GM12891 (cell line): ENCODE measurements at regions not wholly inside any gene's neighbourhood (a gene's known extent, or its start where the extent isn't known, plus 50 kb on each side); places are given as distances from the start of the nearest gene placed in this dataset.

Experiments
- DNase-seq: peaks from one replicate; pipeline ENCODE4 v3.0.0; 2011; ENCODE audit warnings: low spot score; ENCODE audit not compliant: insufficient read length
- FAIRE-seq: peaks from 2 replicates; lab custom pipeline; 2011; peaks lifted over from hg19 to GRCh38; lab: Jason Lieb, UNC
- PAX5 ChIP-seq: IDR thresholded peaks from 2 replicates; pipeline ENCODE4 v1.6.1; 2011; ENCODE audit warnings: low read length, moderate library complexity, mild to moderate bottlenecking; ENCODE audit not compliant: insufficient read depth, severe bottlenecking
- POLR2A ChIP-seq: IDR thresholded peaks from 2 replicates; pipeline ENCODE4 v1.6.1; 2011; ENCODE audit warnings: low read depth, low read length, control low read depth
- POLR2AphosphoS5 ChIP-seq: IDR thresholded peaks from 2 replicates; pipeline ENCODE4 v1.6.1; 2011; ENCODE audit warnings: low read depth, low read length, control low read depth
- POU2F2 ChIP-seq: IDR thresholded peaks from 2 replicates; pipeline ENCODE4 v1.6.1; 2011; ENCODE audit warnings: low read depth, mild to moderate bottlenecking, control low read depth, low read length, moderate library complexity
- SPI1 ChIP-seq: IDR thresholded peaks from 2 replicates; pipeline ENCODE4 v1.6.1; 2011; ENCODE audit warnings: low read depth, low read length, control low read depth
- TAF1 ChIP-seq: IDR thresholded peaks from 2 replicates; pipeline ENCODE4 v1.6.1; 2011; ENCODE audit warnings: low read depth, low read length, control low read depth

DNA sequence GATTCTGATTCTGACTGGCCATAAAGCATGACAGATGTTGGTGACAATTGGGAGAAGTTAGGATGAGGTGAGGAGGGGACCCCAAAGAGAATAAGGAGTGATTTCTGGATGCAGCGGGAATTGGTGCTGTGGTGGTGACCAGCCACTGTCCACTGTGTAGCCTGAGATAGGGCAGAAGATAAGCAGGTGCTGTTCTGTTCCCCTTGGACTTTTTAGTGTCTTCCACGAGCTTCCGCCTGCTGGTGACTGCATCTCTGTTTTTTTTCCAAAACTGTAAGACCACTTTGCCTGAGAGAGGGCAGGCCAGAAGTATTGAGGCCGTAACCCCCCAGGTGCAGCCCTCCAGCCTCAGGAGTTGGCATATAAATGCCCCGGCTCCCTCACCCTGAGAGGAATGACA is 161.2 kb upstream of the MYL2 start:
- DNase-seq (no peak), FAIRE-seq (no peak)
- TF ChIP-seq TAF1 (no peak), PAX5 (no peak), POLR2AphosphoS5 (no peak), POLR2A (no peak), POU2F2 (no peak), SPI1 (no peak)

- no peak for TF ChIP-seq PAX5
- TF ChIP-seq POU2F2: no peak
- no peak for TF ChIP-seq POLR2A
- FAIRE-seq (no peak), DNase-seq (no peak)
Observed at GRCh38 chr12:111078731-111079130, 158.4 kb upstream of the MYL2 start.

GRCh38 chr12:111076611-111077451 is 156.5 kb upstream of the MYL2 start:
- TF ChIP-seq POLR2A: no peak
- no peak for TF ChIP-seq POLR2AphosphoS5
- no peak for TF ChIP-seq SPI1
- TF ChIP-seq PAX5: no peak
- TF ChIP-seq TAF1: no peak
- no peak for TF ChIP-seq POU2F2
- no peak for DNase-seq
- FAIRE-seq: no peak

DNA sequence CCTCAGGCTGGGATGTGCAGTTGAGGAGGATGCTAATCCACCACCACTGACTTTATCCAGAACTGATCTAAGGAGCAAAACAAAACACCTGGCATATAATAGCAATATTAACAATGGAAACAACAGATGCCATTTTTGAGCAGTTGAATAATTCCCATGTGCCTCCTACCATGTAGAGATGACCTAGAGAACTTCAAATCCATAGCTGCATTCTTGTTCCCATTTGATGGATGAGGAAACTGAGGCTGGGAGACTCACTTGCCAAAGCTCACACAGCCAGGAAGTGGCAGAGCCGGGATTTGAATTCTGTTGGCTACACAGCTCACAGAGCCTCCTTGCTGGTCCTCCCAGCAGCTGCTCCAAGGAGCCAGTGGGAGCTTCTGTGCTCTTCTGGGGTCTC is 155.8 kb upstream of the MYL2 start:
- TF ChIP-seq POLR2AphosphoS5: no peak
- TF ChIP-seq PAX5: no peak
- no peak for TF ChIP-seq SPI1
- FAIRE-seq (no peak), DNase-seq (no peak)

GRCh38 chr12:111074965-111075364 is 154.6 kb upstream of the MYL2 start:
- FAIRE-seq (no peak), DNase-seq (no peak)
- TF ChIP-seq POU2F2 (no peak), TAF1 (no peak), PAX5 (no peak), POLR2A (no peak), POLR2AphosphoS5 (no peak), SPI1 (no peak)

DNA sequence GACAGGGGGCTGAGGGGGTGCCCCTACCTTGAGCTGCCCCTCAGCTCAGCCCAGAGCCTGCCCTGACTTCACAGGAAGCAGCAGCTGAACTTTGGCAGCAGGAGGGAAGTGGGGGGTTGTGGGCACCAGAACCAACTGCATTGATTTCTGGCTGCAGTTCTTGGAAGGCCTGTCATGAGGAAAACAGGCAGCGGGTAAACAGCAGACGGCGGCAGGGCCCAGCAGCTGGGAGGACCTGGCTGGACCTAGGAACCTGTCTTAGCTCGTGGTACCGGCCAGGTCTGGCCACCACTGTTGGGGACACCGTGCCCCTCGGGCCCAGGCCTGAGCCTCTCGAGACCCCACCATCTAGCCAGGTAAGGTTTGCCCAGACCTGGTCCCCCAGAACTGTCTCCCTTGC is 154.2 kb upstream of the MYL2 start:
- no peak for TF ChIP-seq POLR2A
- TF ChIP-seq POLR2AphosphoS5: no peak
- no peak for TF ChIP-seq TAF1
- TF ChIP-seq PAX5: no peak
- TF ChIP-seq POU2F2: no peak
- TF ChIP-seq SPI1: no peak
- FAIRE-seq: no peak
- DNase-seq: no peak

DNA sequence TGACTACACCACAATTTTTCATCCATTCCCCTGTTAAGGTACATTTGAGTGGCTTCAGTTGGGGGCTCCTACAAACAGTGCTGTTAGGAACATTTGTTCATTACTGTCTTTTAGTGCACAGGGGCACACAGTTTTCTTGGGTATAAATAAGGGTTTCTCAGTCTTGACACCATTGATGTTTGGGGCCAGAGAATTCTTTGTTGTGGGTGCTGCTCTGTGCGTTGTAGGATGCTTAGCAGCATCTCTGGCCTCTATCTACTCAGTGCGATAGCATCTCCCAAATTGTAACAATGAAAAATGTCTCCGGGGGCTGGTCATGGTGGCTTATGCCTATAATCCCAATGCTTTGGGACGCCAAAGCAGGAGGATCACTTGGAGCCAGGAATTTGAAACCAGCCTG is 153.0 kb upstream of the MYL2 start:
- DNase-seq (no peak), FAIRE-seq (no peak)
- TF ChIP-seq TAF1 (no peak), POLR2AphosphoS5 (no peak), PAX5 (no peak), SPI1 (no peak), POLR2A (no peak), POU2F2 (no peak)

DNA sequence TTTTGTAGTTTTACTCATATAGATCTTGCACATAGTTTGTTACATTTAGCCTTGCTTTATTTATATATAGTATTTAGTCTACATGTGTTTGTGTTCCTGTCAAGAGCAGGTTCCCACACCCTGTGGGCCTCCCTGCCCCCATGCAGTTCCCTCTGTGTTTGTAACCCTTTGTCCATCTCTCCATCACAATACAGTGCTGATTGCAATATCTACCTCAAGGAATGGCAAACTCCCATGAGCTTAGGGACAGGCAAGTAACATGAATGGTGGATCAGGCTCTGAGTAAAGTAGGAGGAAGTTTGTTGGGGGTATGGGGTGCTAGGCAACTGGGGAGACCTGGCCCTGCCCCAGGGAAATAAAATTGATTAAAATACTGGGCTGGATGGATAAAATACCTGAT is 151.9 kb upstream of the MYL2 start:
- DNase-seq (no peak), FAIRE-seq (no peak)
- TF ChIP-seq POLR2AphosphoS5 (no peak), TAF1 (no peak), POLR2A (no peak), SPI1 (no peak), PAX5 (no peak), POU2F2 (no peak)

DNA sequence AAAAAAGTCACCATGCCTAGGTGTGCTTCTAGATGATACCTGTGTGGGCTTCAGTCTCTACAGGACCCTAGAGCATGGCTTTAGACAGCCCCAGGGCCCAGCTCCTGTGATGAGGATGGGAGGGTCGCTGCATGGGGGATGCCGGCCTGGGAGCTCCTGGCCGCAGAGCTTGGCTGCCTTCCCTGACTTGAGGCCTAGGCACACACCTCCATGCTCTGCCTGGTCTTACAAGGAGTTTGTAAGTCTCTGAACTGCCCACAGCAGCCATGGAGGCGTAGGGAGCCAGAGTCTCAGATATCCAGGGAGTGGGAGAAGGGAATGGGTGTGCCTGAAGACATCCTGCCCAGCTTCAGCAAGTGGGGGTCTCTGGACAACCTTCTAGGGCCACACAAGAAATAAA is 149.5 kb upstream of the MYL2 start:
- no peak for TF ChIP-seq POU2F2
- TF ChIP-seq POLR2AphosphoS5: no peak
- no peak for TF ChIP-seq PAX5
- TF ChIP-seq SPI1: no peak
- TF ChIP-seq TAF1: no peak
- TF ChIP-seq POLR2A: no peak
- FAIRE-seq: no peak
- DNase-seq: no peak

DNA sequence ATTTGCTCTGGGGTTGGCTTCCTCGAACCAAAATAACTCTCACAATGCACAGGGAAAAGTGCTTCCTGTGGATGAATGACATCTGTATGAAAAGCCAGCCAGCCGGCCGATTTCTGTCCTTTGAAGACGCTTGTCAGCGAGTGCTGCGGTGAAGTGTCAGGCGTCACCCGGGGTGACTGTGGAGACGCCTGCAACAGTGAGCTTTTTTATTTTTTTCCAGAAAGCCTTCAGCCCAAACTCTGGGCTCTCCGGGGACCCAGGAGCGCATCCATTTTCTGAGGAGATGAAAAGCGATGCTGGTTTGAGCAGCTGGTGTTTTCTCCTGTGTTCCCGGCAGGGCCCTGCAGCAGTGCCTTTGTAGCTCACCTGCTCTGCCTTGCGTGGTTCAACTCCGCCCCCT is 147.9 kb upstream of the MYL2 start:
- TF ChIP-seq POU2F2 (no peak), SPI1 (no peak), POLR2A (no peak), PAX5 (no peak), TAF1 (no peak), POLR2AphosphoS5 (no peak)
- no peak for FAIRE-seq
- DNase-seq: no peak
